ENCODE measurements at regions not wholly inside any gene's neighbourhood (a gene's known extent, or its start where the extent isn't known, plus 50 kb on each side); places are given as distances from the start of the nearest gene placed in this dataset.

DNA sequence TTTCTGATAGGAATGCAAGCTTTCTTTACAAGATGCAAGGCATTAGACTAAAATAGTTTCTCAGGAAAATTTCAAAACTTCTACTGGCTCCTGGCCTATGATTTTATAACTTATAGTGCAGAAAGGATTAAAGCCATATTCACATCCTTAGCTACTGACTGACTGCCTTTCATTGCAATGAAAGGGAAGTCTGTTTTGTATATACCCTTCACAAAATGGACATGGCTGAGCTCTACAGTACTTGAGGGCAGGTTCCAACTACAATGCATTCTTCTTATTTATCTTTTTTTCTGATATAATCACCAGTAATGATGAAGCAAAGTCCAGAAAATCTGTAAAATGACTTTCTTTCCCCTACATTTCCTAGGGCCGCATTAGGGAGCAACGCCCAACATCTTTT, 100.5 kb upstream of the ESRRG start:
- DNase-seq (ENCODE audit: low read depth, low spot score): no peak

DNA sequence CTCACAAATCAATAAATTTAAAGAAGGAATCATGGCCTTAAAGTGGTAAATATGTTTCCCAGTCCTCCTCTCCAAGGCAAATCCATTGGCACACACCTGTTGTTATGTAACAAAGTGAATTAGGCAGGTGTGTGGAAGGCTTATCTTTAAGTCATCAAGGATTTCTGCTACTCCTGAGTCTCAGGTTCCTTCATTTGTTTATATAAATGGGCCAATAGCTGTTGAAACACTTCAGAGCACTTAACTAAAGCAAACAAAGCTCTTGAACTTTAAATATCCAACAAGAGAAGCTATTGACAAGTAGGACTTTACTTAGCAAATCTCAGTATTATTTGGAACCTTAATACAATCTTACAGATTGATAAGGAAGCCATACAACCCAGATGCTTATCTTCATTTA, 99.3 kb upstream of the ESRRG start:
- no peak for DNase-seq (ENCODE audit: low read depth, low spot score)

DNA sequence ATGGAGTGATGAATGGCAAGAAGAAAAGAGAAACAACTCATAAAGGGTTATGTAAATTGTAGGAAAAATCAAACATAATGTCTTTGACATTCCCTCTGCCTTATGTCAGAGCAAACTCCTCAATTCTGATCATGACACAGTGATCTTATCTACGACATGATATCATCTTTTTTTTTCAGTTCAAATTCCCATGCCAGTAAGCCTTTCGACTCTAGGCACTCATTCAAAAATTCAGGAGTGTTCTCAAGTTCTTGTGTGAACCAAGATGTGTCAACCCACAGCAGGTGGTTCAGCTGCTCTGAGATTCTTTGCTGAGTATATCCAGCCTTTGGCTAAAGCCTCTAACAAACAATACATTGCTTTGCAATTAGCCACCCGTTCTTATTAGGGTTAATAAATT, 97.1 kb upstream of the ESRRG start:
- peak; percentile 45 for DNase-seq (ENCODE audit: low read depth, low spot score)

DNA sequence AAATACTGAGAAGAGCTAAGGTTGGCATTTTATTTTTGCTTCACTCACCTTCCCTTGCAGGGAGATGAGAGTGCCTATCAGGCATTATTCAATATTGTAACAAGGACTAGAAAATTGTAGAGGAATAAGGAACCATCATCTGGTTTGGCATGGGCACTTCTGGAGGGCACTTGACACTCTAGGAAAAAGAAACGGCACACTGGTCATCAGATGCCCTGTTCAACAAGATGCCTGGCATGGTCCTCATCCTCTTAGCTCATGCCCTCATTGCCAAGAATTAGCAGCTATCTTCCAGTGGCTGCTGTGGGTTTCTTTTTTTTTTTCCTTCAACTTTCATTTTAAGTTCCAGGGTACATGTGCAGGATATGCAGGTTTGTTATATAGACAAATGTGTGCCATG, 95.1 kb upstream of the ESRRG start:
- no peak for DNase-seq (ENCODE audit: low read depth, low spot score)

DNA sequence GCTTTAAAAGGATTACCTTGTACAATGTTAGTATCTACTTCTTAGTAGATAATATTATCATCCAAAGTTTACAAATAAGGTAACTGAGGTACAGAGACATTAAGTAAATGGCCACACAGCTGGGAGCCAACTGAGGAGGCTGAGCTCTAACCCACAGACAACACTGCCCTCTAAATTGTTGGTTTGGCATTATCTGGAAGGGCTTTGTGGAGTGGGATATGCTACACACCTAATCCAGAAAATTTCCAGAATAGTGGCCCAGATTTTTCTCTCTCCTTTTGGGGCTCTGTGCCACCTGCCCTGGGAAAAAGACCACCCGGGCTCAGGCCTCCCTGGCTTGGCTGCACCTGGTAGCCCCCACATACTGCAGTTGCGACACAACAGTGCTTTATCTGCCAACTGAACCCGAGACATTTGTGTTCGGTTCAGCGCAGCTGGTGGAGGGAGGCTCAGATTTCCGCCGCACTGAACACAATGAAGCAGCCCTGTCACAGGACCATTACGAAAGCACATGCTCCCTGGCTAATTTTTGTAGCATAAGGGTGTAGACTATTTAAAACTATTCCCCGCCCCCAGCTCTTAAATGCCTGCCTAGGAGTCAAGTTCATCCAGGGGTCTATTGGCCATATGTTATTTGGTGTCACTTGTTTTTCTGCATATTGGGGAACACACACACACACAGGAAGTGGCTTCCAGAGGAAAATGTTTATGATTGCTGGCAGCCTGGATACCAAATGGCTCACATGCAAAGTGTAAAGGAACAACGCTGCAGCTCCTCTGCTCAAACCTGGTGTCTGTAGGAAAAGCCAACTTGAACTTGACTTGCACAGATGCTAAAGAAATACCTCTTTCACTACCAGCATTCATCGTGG, 92.3 kb upstream of the ESRRG start:
- DNase-seq (ENCODE audit: low read depth, low spot score): peak; percentile 57

DNA sequence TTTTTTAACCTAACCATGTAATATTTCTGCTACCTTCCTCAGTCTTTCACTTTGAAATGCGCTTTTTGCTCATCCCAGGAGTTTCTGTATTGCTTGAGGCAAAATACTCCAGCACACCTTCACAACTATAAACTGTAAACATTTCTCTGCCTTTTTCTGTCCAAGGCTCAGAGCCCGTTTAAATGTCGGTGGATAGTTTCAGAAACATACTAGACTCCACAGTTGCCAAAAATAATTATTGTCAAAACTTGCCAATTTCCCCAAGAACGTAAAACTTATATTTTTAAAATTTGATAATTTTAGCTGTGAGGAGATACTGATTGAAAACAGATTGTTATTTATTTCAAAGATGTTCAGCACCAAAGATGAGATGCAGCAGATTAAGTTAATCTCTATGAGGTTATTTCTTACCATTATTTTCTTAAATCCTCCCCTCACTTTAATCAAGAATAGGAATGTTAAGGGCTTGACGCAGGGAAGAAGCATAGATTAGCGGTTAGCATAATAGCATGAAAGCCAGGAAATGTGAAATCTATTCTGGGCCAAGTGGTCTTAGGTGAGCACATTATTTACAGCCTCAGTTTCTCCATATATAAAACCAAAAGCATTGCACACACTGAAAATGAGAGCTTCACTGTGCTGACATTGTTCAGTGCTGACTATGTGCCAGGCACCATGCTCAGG, 91.5 kb upstream of the ESRRG start:
- no peak for DNase-seq (ENCODE audit: low read depth, low spot score)

DNA sequence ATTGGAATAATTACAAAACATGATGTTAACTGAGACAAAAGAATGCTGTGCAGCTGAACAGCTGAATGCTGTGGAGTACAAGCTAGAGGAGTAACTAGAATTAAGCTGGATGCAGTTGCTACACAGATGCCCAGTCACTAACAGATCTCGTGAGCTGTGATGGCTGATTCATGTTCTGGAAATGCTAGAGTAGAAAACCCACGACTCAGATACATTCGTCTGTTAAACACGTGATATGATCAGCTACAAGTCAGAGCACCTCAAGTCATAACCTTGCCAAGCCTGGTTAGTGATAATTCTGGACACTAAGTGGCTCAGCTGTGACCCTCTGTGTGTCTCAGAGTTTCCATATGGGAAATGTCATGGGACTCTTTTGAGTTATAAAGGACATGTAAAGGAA, 89.7 kb upstream of the ESRRG start:
- DNase-seq (ENCODE audit: low read depth, low spot score): peak; percentile 58

DNA sequence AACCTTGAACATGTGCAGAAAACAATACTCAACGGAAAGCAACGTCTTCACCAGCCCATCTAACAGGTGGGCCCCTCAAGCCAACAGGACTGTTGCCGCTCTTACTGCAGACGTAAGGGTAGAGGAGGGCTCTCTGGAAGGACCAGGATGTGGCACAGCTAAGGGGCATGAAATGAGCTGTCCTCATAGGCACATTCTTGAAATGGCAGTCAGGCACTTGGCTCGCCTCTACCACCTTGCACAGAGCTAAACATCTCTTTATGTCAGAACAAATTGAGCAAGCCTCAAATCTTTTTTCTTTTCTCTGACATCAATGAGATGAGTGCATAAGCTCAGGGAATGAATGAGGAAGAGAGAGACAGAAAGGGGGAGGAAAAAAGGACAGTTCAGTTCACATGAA, 86.4 kb upstream of the ESRRG start:
- DNase-seq (ENCODE audit: low read depth, low spot score): no peak

DNA sequence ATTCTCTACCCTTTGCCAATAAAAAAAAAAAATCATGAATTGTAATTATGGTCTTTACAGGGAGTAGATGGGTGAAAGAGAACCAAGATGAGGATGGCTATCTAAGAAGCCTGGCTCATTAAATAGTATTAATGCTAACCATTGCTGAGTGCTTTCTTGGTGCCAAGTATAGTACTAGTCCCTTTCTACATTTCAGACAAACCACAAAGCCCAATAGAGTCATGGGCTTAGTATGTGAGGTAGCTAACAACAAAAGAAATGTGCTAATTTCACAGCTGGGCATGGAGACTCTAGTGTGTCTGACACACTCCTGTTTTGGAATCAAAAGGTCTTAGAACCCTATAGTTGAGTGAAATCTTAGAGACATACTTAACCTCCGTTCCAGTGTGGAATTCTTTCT, 84.5 kb upstream of the ESRRG start:
- peak; percentile 88 for DNase-seq (ENCODE audit: low read depth, low spot score)

DNA sequence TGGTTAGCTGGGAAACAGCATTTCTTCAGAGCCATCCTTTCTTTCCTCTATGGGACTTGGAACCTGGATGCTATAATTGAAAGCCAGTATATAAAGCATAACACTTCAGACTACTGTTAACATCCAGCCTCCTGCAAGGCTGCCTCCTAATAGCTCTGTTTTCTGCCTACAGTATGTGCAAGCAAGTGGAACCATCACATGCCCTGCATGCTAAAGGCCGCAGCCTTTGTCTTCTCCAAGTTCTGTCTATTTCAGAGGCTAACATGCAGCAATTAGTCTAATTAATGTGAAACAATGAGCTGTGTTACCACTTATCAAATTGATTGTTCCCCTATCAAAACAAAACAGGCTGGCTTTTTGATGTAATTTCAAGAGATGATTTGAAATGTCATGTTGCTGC, 82.7 kb upstream of the ESRRG start:
- no peak for DNase-seq (ENCODE audit: low read depth, low spot score)

DNA sequence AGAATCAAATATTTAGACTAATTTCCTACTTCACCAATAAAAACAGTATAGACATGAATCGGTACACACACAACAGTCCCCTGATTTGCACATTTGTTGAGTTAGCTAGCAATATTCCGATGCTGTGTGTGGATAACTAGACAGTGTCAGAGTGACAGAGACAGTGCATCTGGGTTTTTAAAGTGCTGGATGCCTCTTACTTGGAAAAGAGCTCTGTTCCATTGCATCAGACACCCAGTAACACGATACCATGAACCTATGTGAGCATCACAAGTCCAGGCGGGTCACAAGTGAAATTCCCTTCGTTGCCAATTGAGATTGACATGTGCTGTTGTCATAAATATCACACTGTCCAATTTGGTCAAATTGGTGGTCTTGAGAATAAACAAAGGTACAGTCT, 82.0 kb upstream of the ESRRG start:
- DNase-seq (ENCODE audit: low read depth, low spot score): no peak

DNA sequence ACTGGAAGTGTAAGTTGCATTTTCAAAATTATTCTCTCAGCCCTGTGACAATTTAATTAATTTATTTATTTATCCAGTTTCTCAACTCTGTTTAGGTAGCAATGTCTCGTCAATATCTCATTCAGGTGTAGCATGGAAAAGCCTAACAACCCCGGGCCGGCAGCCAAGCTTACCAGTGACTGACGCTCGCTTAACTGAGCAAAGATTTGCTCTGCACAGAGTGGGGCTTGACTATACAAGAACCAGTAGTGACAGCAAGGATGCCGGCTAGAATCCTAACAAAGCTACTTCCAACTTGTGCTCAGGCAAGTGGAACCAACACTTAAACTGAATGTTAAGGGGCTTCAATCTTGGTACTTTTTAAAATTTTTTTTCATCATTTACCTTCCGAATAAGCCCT, 80.9 kb upstream of the ESRRG start:
- DNase-seq (ENCODE audit: low read depth, low spot score): no peak

DNA sequence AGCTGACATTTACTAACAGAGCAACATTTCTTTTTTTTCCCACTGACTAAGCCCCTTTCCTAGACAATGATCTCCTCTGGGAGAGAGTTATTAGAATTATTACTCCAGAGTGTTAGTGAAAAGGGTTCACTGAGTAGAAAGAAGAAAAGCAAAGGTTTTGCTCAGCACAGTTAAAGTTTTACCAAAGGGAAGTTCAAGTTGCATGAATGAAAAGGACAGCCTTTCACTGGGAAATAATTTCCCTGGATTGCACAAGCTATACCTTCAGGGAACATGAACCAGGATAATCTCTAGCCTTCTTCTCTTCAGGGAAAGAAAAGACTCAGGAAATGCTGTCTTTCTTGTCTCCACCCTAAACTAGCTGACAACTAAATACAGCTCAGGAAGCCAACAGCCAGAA, 71.4 kb upstream of the ESRRG start:
- DNase-seq (ENCODE audit: low read depth, low spot score): no peak

DNA sequence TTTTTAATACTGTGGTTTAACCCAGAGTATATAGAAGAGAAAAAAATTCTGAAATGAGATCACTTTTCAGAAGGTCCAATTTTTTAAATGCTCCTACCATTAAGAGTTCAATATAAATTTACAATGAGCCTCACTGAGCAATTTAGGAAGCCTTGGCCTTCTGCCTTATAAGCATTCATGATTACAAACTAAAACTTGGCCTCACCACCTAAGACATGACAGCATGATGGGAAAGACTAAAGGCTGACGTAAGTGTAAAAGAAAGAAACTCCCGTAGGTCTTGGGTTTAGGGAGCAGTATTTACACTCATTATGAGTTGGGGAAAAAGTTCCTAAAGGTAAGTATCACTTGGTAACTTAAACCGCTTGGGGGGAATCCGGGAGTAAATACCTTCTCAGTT, 70.7 kb upstream of the ESRRG start:
- DNase-seq (ENCODE audit: low read depth, low spot score): no peak

DNA sequence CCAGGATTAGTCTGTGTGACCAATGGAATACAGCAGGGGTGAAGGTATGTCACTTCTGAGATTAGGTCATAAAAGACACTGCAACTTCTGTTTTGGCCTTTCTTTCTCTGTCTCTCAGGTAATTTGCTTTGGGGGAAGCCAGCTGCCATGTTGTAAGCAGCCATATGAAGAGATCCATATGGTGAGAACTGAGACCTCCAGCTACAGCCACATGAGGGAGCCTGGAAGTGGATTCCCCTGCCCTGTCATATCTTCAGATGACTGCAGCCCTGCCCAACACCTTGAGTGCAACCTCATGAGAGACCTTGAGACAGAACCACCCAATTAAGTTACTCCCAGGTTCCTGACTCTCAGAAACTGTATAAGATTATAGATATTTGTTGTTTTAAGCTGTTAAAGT, 70.1 kb upstream of the ESRRG start:
- DNase-seq (ENCODE audit: low read depth, low spot score): no peak

DNA sequence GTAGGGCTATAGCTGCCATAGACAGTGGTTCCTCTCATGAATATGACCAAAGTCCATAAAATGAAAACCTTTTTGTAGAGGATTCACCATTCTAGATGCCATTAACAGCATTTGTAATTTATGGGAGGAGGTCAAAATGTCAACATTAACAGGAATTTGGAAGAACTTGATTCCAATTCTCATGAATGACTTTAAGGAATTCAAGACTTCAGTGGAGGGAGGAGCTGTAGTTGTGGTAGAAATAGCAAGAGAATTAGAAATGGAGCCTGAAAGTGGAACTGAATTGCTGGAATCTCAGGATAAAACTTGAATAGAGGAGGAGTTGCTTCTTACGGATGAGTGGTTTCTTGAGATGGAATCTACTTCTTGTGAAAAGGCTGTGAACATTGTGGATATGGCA, 65.4 kb upstream of the ESRRG start:
- DNase-seq (ENCODE audit: low read depth, low spot score): peak; percentile 49

DNA sequence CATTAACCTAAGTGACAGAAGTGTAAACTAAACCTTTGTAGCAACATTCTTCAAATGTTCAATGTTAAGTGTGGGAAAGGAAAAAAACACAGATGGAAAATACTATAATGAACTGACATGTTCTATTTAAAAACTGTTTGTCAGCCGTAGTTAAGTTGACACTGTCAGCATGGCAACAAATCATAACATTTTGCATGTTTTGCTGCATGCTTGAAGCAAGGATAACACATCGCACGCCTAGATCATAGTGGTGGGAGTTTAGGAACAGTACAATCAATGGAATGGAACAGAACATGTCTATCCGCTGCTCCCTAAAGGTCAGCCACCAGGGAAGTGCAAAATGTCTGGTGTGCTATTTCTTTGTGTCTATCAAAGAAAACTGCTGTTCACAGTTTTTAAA, 62.5 kb upstream of the ESRRG start:
- DNase-seq (ENCODE audit: low read depth, low spot score): no peak

DNA sequence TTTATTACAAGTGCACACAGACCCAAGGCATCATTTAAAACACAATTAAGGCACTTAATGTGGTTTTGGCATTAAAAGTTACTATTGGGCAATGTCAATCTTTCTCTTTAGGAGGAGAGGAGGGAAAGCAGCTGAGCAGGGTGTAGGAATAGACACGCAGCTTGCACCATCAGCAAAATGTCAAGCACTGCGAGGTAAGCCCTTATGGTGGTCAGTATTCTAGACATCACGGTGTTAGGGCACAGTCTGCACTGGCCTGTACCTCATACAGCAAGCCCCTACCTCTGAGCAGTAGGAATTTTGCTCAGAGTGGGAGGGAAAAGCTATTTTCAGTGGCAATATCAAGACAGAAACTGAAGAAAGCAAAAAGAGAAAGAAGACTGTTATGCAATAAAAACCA, 62.0 kb upstream of the ESRRG start:
- no peak for DNase-seq (ENCODE audit: low read depth, low spot score)

DNA sequence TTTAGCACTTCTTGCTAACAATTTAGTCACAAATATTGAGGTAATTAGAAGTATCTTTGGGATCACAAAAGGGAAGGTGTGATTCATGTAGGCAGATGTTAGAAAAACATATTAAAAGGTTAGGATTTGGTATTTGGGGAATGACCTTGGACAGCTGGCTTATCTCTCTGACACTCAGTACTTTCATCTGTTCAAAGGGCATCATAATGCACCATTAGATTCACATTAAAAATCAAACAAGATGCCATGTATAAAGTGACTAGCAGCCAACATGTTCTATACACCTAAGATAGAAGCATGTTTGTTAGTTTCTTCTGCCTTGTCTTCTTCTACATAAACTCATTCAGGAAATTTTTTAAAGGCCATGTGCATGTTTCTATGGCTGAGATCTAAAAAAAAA, 56.5 kb upstream of the ESRRG start:
- DNase-seq (ENCODE audit: low read depth, low spot score): no peak

DNA sequence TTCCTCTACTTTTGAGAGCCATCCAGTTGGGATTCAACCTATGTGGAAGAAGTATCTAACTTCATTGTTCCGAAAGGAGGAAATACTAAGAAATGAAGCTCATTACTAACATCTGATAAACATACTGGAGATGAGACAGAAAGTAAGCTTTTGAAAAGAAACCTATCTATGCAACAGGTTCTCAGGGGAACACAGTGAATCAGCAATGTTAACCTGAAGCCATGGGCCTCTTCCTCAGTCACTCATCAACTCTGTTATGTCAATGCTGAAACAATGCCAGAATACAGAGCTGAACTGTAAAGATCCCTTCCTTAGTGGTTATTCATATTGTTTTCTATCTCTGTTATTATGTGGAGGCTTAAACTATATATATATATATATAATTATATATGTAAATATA, 55.5 kb upstream of the ESRRG start:
- DNase-seq (ENCODE audit: low read depth, low spot score): no peak

DNA sequence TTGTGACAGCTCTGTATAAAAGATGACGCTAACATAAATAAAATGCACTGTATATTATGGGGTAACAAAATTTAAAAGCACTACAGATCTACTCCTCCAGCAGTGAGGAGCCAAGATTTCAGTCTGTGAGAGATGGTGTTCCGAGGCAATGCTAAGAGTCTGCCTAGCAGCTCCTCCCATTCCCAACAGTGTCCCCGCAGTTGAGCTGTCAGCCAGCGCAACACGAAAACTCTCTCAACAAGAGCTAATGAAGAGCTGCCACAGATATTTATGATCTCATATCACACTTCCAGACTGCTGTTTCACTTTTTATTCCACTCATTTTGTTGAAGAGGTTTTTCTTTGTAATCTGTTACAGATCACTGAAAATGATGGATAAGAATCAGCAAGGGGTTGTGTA, 53.9 kb upstream of the ESRRG start:
- no peak for DNase-seq (ENCODE audit: low read depth, low spot score)
